BE2C (cell line): ENCODE measurements at regions not wholly inside any gene's neighbourhood (a gene's known extent, or its start where the extent isn't known, plus 50 kb on each side); places are given as distances from the start of the nearest gene placed in this dataset.

Experiments used
- DNase-seq: peaks from one replicate; pipeline ENCODE4 v3.0.0-alpha.2; 2020
- H3K27me3 ChIP-seq: fragments of 250-450 bp; sonication (Bioruptor Pico); 2 replicates; pipeline ENCODE4 v1.5.1; 2020; ENCODE audit warnings: mild to moderate bottlenecking
- H3K36me3 ChIP-seq: fragments of 250-450 bp; sonication (Bioruptor Pico); 2 replicates; pipeline ENCODE4 v1.5.1; 2020; ENCODE audit warnings: mild to moderate bottlenecking
- H3K4me1 ChIP-seq: fragments of 250-450 bp; sonication (Bioruptor Pico); 2 replicates; pipeline ENCODE4 v1.5.1; 2020
- H3K4me3 ChIP-seq: 2 replicates; pipeline ENCODE4 v1.5.1; 2011; ENCODE audit warnings: low read depth, low read length
- H3K9me3 ChIP-seq: fragments of 250-450 bp; sonication (Bioruptor Pico); 2 replicates; pipeline ENCODE4 v1.5.1; 2020
- CTCF ChIP-seq: IDR thresholded peaks from 2 replicates; pipeline ENCODE4 v1.5.1; 2012; ENCODE audit warnings: mild to moderate bottlenecking, low read depth, low read length

GRCh38 chr4:111027526-111027925 is 404.6 kb upstream of the PITX2 start:
- Histone ChIP-seq H3K4me3 (no peak overlapping the region), H3K9me3 (no peaks in the 10 kb centered on the region), H3K36me3 (no peaks in the 10 kb centered on the region), H3K4me1 (no peaks in the 10 kb centered on the region), H3K27me3 (peaks cover 19% of the 10 kb centered on the region)
- TF ChIP-seq CTCF, result no peak
- DNase-seq, result no peak

DNA sequence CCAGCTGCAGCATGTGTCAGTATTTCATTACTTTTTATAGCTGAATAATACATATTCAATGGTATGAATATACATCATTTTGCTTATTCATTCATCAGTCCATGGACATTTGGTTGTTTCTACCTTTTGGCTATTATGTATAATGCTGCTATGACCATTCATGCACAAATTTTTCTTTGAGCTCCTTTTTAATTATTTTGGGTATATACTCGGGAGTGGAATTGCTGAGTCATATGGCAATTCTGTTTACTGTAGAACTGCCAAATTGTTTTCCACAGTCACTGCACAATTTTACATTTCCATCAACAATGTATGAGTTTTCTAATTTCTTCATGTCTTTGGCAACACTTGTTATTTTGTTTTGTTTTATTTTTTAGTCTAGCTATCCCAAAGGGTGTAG is 405.9 kb upstream of the PITX2 start:
- DNase-seq, result no peak
- Histone ChIP-seq H3K27me3 (peaks cover 17% of the 10 kb centered on the region), H3K36me3 (no peaks in the 10 kb centered on the region), H3K4me3 (no peak overlapping the region), H3K9me3 (no peaks in the 10 kb centered on the region), H3K4me1 (no peaks in the 10 kb centered on the region)
- TF ChIP-seq CTCF, result no peak

- TF ChIP-seq CTCF, result no peak
- no peaks in the 10 kb centered on the region for H3K36me3 ChIP-seq
- H3K27me3 ChIP-seq, result peaks cover 13% of the 10 kb centered on the region
- DNase-seq, result no peak
- no peaks in the 10 kb centered on the region for H3K4me1 ChIP-seq
- H3K4me3 ChIP-seq, result no peak overlapping the region
- no peaks in the 10 kb centered on the region for H3K9me3 ChIP-seq
Observed at GRCh38 chr4:111031001-111031579, 408.2 kb upstream of the PITX2 start.

DNA sequence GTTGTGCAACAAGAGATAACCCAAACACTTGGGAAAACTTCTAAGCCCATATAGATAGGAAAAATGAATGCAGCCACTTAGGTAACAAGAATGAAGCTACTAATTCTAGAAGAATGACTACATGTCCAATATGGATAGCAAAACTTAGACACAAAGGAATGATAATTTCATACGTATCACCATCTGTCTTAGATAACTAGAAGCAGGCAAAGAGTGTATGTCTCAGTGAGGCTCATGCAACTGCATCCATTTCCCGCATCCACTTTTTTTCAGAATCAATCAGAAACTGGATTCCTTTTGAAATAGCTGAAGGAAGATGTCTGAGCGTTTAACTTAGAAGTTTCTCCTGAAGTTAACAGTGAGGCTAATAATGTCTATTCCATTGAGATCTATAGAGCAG is 408.7 kb upstream of the PITX2 start:
- peaks cover 13% of the 10 kb centered on the region for H3K27me3 ChIP-seq
- H3K9me3 ChIP-seq, result no peaks in the 10 kb centered on the region
- no peaks in the 10 kb centered on the region for H3K4me1 ChIP-seq
- no peak for DNase-seq
- H3K36me3 ChIP-seq, result no peaks in the 10 kb centered on the region
- H3K4me3 ChIP-seq, result no peak overlapping the region
- no peak for TF ChIP-seq CTCF

DNA sequence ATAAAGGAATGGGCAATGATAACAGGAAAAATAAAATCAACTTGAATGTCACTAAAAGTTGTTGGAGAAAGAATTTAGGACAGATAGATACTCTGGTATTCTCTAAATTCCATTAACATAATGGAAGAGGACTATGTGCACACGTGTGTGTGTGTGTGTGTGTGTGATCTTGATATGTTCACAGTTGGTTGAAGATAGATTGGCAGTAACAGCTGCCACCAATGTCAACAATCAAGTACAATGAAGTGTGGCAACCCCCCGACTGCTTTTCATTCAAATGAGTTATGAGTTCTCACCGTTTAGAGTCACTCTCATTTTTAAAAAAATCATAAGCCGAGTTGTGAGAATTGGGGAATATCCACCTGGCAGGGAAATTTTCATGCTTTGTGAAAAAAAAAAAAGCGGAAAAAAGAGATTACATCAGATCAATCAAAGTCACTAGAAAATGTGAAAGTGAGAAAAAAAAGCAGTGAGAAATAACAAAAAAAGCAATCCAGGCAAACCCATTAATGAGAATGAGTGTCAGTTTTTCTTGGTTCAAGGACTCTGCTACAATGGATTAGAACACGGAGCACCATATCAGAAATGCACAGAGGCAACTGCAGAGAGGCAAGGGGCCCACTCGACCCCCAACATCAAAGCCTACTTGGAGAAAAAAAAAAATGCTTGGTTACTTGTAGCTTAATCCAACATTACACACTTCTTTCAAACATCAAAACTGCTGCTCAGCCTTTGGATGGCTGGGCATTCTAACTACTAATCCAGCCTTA is 414.9 kb upstream of the PITX2 start:
- H3K27me3 ChIP-seq, result peaks cover 12% of the 10 kb centered on the region
- H3K36me3 ChIP-seq, result no peaks in the 10 kb centered on the region
- no peak overlapping the region for H3K4me3 ChIP-seq
- no peak for DNase-seq
- no peaks in the 10 kb centered on the region for H3K4me1 ChIP-seq
- TF ChIP-seq CTCF, result no peak
- no peaks in the 10 kb centered on the region for H3K9me3 ChIP-seq

GRCh38 chr4:111040904-111041303 is 418.0 kb upstream of the PITX2 start:
- H3K9me3 ChIP-seq, result no peaks in the 10 kb centered on the region
- no peak for DNase-seq
- H3K4me3 ChIP-seq, result no peak overlapping the region
- no peak for TF ChIP-seq CTCF
- H3K36me3 ChIP-seq, result no peaks in the 10 kb centered on the region
- H3K4me1 ChIP-seq, result no peaks in the 10 kb centered on the region
- peaks cover 17% of the 10 kb centered on the region for H3K27me3 ChIP-seq
